Gastrocnemius medialis (tissue), 4 donors: ENCODE measurements at regions not wholly inside any gene's neighbourhood (a gene's known extent, or its start where the extent isn't known, plus 50 kb on each side); places are given as distances from the start of the nearest gene placed in this dataset.

Experiments
- ATAC-seq, 2 donors: fragments of 150-250 bp; one replicate each; pipeline ENCODE4 v1.9.1; 2016
- DNase-seq, 2 donors: peaks; one replicate each; pipeline ENCODE4 v3.0.0-alpha.2; 2019
- H3K27ac ChIP-seq, 4 donors: fragments of 200-600 bp; sonication (generic); 1 replicate in 1 of 4; 2 replicates in 3 of 4; pipeline ENCODE4 v1.5.1; 2016 to 2018; ENCODE audit warnings: mild to moderate bottlenecking in 2 of 4, moderate library complexity in 1 of 4
- H3K27me3 ChIP-seq, 3 donors: fragments of 200-600 bp; sonication (generic) in 2 of 3; 1 replicate in 1 of 3; 2 replicates in 2 of 3; pipeline versions ENCODE4 v1.5.1 to v1.6.0; 2016 to 2019; ENCODE audit warnings: mild to moderate bottlenecking in 1 of 3, moderate library complexity in 1 of 3
- H3K36me3 ChIP-seq, 2 donors: fragments of 200-600 bp; sonication (generic) in 1 of 2; one replicate each; pipeline ENCODE4 v1.5.1; 2017 to 2018
- H3K4me1 ChIP-seq, 2 donors: fragments of 200-600 bp; sonication (generic) in 1 of 2; one replicate each; pipeline ENCODE4 v1.5.1; 2016 to 2017; ENCODE audit warnings: mild to moderate bottlenecking in 2 of 2
- H3K4me3 ChIP-seq, 4 donors: fragments of 200-600 bp; sonication (generic) in 3 of 4; 1 replicate in 1 of 4; 2 replicates in 3 of 4; pipeline ENCODE4 v1.5.1; 2016 to 2019; ENCODE audit warnings: mild to moderate bottlenecking in 2 of 4
- H3K9me3 ChIP-seq, 3 donors: fragments of 200-600 bp; sonication (generic) in 2 of 3; 1 replicate in 1 of 3; 2 replicates in 2 of 3; pipeline ENCODE4 v1.5.1; 2016 to 2019
- POLR2A ChIP-seq, 2 donors: fragments of 450-650 bp; IDR thresholded peaks; one replicate each; pipeline ENCODE4 v1.6.1; 2017; ENCODE audit warnings: antibody characterized with exemption in 2 of 2, mild to moderate bottlenecking in 2 of 2, moderate library complexity in 2 of 2
- in situ Hi-C, 4 donors: fragments of 200-750 bp; cut with MboI; loops; one replicate each; pipeline versions ENCODE4 v1.15.0 to v1.8.0; 2017; ENCODE audit warnings: low sequenced_read_pairs in 4 of 4
- intact Hi-C: fragments of 100-400 bp; cut with DNase I; formaldehyde crosslinking; loops from one replicate; pipeline ENCODE4 v1.15.1; 2023; ENCODE audit warnings: low total_unique reads
- TF ChIP-seq, protein P1 (sequence below), 5 experiments: fragments of 450-650 bp in 3 of 5; fragments of 200-600 bp in 2 of 5; sonication (generic) in 2 of 5; IDR thresholded peaks in 4 of 5; conservative IDR thresholded peaks in 1 of 5; 1 replicate in 4 of 5; 2 replicates in 1 of 5; pipeline ENCODE4 v1.5.1; 2016 to 2019; ENCODE audit warnings: antibody characterized with exemption in 5 of 5, mild to moderate bottlenecking in 3 of 5, moderate library complexity in 3 of 5

- no peaks in the 10 kb centered on the region for H3K36me3 ChIP-seq
- no peak for DNase-seq
- TF ChIP-seq POLR2A (IDR thresholded peaks at IDR 0.05) = no peak
- TF ChIP-seq, protein P1, sequence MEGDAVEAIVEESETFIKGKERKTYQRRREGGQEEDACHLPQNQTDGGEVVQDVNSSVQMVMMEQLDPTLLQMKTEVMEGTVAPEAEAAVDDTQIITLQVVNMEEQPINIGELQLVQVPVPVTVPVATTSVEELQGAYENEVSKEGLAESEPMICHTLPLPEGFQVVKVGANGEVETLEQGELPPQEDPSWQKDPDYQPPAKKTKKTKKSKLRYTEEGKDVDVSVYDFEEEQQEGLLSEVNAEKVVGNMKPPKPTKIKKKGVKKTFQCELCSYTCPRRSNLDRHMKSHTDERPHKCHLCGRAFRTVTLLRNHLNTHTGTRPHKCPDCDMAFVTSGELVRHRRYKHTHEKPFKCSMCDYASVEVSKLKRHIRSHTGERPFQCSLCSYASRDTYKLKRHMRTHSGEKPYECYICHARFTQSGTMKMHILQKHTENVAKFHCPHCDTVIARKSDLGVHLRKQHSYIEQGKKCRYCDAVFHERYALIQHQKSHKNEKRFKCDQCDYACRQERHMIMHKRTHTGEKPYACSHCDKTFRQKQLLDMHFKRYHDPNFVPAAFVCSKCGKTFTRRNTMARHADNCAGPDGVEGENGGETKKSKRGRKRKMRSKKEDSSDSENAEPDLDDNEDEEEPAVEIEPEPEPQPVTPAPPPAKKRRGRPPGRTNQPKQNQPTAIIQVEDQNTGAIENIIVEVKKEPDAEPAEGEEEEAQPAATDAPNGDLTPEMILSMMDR (IDR thresholded peaks at IDR 0.05 in 4 of 5, conservative IDR thresholded peaks at IDR 0.05 in 1 of 5) = no peak
- no peaks in the 10 kb centered on the region for H3K9me3 ChIP-seq
- no peaks in the 10 kb centered on the region for H3K27me3 ChIP-seq
- ATAC-seq = no peak
- no peak overlapping the region for H3K27ac ChIP-seq
- H3K4me1 ChIP-seq = no peaks in the 10 kb centered on the region
- in situ Hi-C loops (no loop called here), intact Hi-C loops (no loop called here)
- H3K4me3 ChIP-seq = no peak overlapping the region
Measured at GRCh38 chr3:165622356-165622755, 214.9 kb downstream of the BCHE start.

GRCh38 chr3:165619069-165619468 is 218.2 kb downstream of the BCHE start:
- ATAC-seq (no peak), DNase-seq (no peak)
- intact Hi-C loops = no loop called here
- Histone ChIP-seq H3K4me3 (no peak overlapping the region), H3K9me3 (no peaks in the 10 kb centered on the region), H3K36me3 (no peaks in the 10 kb centered on the region), H3K27me3 (no peaks in the 10 kb centered on the region), H3K4me1 (no peaks in the 10 kb centered on the region), H3K27ac (no peak overlapping the region)
- TF ChIP-seq, protein P1 (IDR thresholded peaks at IDR 0.05 in 4 of 5, conservative IDR thresholded peaks at IDR 0.05 in 1 of 5) = no peak
- TF ChIP-seq POLR2A (IDR thresholded peaks at IDR 0.05) = no peak
- in situ Hi-C loops = no loop called here

GRCh38 chr3:165617134-165617533 is 220.1 kb downstream of the BCHE start:
- DNase-seq (no peak), ATAC-seq (no peak)
- Histone ChIP-seq H3K36me3 (no peaks in the 10 kb centered on the region), H3K4me1 (no peaks in the 10 kb centered on the region), H3K9me3 (no peaks in the 10 kb centered on the region), H3K4me3 (no peak overlapping the region), H3K27me3 (no peaks in the 10 kb centered on the region), H3K27ac (no peak overlapping the region)
- intact Hi-C loops = no loop called here
- in situ Hi-C loops = no loop called here
- TF ChIP-seq, protein P1 (IDR thresholded peaks at IDR 0.05 in 4 of 5, conservative IDR thresholded peaks at IDR 0.05 in 1 of 5) = no peak
- TF ChIP-seq POLR2A (IDR thresholded peaks at IDR 0.05) = no peak

DNA sequence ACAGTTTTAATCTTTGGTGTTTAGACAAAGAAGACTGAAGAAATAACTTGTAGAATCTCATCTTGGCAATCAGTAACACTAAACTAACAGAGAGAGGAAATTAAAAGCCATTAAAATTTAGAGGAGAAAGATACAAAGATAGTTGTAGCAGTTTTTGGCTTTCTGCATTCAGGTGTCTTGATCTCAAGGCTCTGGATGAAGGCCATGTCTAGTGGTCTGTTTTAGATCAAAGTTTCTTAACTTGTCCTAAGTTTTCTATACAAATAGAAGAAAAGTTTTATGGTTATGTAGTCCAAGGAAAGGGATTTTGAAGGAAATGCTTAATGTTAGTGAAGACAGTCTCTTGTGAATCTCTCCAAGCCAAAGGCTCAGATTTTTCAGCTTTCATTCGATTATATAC is 222.9 kb downstream of the BCHE start:
- no peak overlapping the region for H3K27ac ChIP-seq
- no peak for ATAC-seq

DNA sequence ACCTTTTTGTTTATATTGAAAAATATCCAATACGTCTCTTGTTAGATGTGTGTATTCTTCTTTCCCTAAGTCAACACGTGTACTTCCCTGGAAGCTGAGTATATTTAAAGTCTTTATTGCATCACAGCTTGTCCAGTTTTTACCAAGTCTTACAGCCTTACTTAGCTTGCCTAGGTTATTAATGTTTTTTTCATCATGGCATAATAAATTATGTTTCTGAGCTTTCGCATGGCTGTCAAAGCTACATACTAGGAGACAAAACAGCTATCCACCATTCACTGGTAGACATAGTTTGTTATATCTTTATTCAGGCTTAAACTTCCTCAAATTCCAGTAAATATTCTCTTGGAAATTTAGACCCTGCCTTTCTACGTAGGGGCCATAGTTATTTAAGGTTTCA is 224.2 kb downstream of the BCHE start:
- no peaks in the 10 kb centered on the region for H3K36me3 ChIP-seq
- no peak for TF ChIP-seq POLR2A (IDR thresholded peaks at IDR 0.05)
- TF ChIP-seq, protein P1 (IDR thresholded peaks at IDR 0.05 in 4 of 5, conservative IDR thresholded peaks at IDR 0.05 in 1 of 5) = no peak
- no peak overlapping the region for H3K27ac ChIP-seq
- in situ Hi-C loops (no loop called here), intact Hi-C loops (no loop called here)
- no peaks in the 10 kb centered on the region for H3K4me1 ChIP-seq
- DNase-seq (no peak), ATAC-seq (no peak)
- H3K4me3 ChIP-seq = no peak overlapping the region
- no peaks in the 10 kb centered on the region for H3K27me3 ChIP-seq
- H3K9me3 ChIP-seq = no peaks in the 10 kb centered on the region

More for the DNA sequence above, 222.9 kb downstream of the BCHE start:
- Histone ChIP-seq H3K27me3 (no peaks in the 10 kb centered on the region), H3K4me1 (no peaks in the 10 kb centered on the region), H3K9me3 (no peaks in the 10 kb centered on the region), H3K4me3 (no peak overlapping the region), H3K36me3 (no peaks in the 10 kb centered on the region)
- in situ Hi-C loops (no loop called here), intact Hi-C loops (no loop called here)
- DNase-seq = no peak
- TF ChIP-seq, protein P1 (IDR thresholded peaks at IDR 0.05 in 4 of 5, conservative IDR thresholded peaks at IDR 0.05 in 1 of 5) = no peak
- no peak for TF ChIP-seq POLR2A (IDR thresholded peaks at IDR 0.05)
